H9 (cell line): ENCODE measurements at regions not wholly inside any gene's neighbourhood (a gene's known extent, or its start where the extent isn't known, plus 50 kb on each side); places are given as distances from the start of the nearest gene placed in this dataset.

Source experiments
- DNase-seq: peaks from one replicate; pipeline ENCODE4 v3.0.0-alpha.2; 2017
- H2AFZ ChIP-seq: one replicate; pipeline ENCODE4 v1.6.1; 2013; ENCODE audit warnings: mild to moderate bottlenecking, low read length, control low read depth, moderate library complexity
- H2AK5ac ChIP-seq: 2 replicates; pipeline ENCODE4 v1.6.1; 2013; ENCODE audit warnings: low read length, control low read depth, mixed read lengths; ENCODE audit not compliant: insufficient read length
- H2BK120ac ChIP-seq: one replicate; pipeline ENCODE4 v1.6.1; 2013; ENCODE audit warnings: low read depth, mild to moderate bottlenecking, low read length, control low read depth, inconsistent platforms; ENCODE audit not compliant: poor library complexity, severe bottlenecking
- H2BK12ac ChIP-seq: 2 replicates; pipeline ENCODE4 v1.6.1; 2013; ENCODE audit warnings: low read length, control low read depth, mixed read lengths, low read depth; ENCODE audit not compliant: insufficient read length
- H2BK15ac ChIP-seq: 2 replicates; pipeline ENCODE4 v1.6.1; 2013; ENCODE audit warnings: low read depth, low read length, control low read depth
- H2BK20ac ChIP-seq: one replicate; pipeline ENCODE4 v1.6.1; 2013; ENCODE audit warnings: low read depth, mild to moderate bottlenecking, low read length, control low read depth, inconsistent platforms; ENCODE audit not compliant: poor library complexity, severe bottlenecking
- H2BK5ac ChIP-seq: 2 replicates; pipeline ENCODE4 v1.6.1; 2013; ENCODE audit warnings: low read length, control low read depth, mixed read lengths; ENCODE audit not compliant: insufficient read length
- H3K14ac ChIP-seq: 2 replicates; pipeline ENCODE4 v1.6.1; 2013; ENCODE audit warnings: low read length, control low read depth; ENCODE audit not compliant: insufficient read depth
- H3K18ac ChIP-seq: 2 replicates; pipeline ENCODE4 v1.6.1; 2013; ENCODE audit warnings: low read depth, mild to moderate bottlenecking, mixed read lengths, low read length, control low read depth; ENCODE audit not compliant: insufficient read length
- H3K23ac ChIP-seq: 2 replicates; pipeline ENCODE4 v1.6.1; 2013; ENCODE audit warnings: low read length, control low read depth, mixed read lengths, low read depth; ENCODE audit not compliant: insufficient read length
- H3K23me2 ChIP-seq: 2 replicates; pipeline ENCODE4 v1.6.1; 2013; ENCODE audit warnings: low read depth, mild to moderate bottlenecking, mixed read lengths, low read length, control low read depth; ENCODE audit not compliant: insufficient read length, poor library complexity, severe bottlenecking
- H3K27ac ChIP-seq: 2 replicates; pipeline ENCODE4 v1.5.1; 2013; ENCODE audit warnings: low read length, control low read depth, mixed read lengths, low read depth; ENCODE audit not compliant: insufficient read length
- H3K27me3 ChIP-seq: 2 replicates; pipeline ENCODE4 v1.6.1; 2013; ENCODE audit warnings: low read length, control low read depth, inconsistent platforms; ENCODE audit not compliant: insufficient read depth
- H3K4ac ChIP-seq: 2 replicates; pipeline ENCODE4 v1.6.1; 2013; ENCODE audit warnings: low read depth, mild to moderate bottlenecking, control low read depth, inconsistent platforms, low read length, moderate library complexity
- H3K4me1 ChIP-seq: 2 replicates; pipeline ENCODE4 v1.6.1; 2013; ENCODE audit warnings: low read length, control low read depth, inconsistent platforms; ENCODE audit not compliant: insufficient read depth
- H3K4me2 ChIP-seq: 2 replicates; pipeline ENCODE4 v1.6.1; 2013; ENCODE audit warnings: low read length, control low read depth, mixed read lengths; ENCODE audit not compliant: insufficient read length, insufficient read depth
- H3K56ac ChIP-seq: 2 replicates; pipeline ENCODE4 v1.6.1; 2013; ENCODE audit warnings: low read depth, mild to moderate bottlenecking, mixed read lengths, low read length, control low read depth; ENCODE audit not compliant: insufficient read length
- H3K79me1 ChIP-seq: 2 replicates; pipeline ENCODE4 v1.6.1; 2013; ENCODE audit warnings: low read depth, mild to moderate bottlenecking, moderate library complexity, low read length, control low read depth, inconsistent platforms; ENCODE audit not compliant: insufficient read depth, poor library complexity, severe bottlenecking
- H3K79me2 ChIP-seq: 2 replicates; pipeline ENCODE4 v1.6.1; 2013; ENCODE audit warnings: low read length, control low read depth, inconsistent platforms; ENCODE audit not compliant: insufficient read depth
- H3K9ac ChIP-seq: 2 replicates; pipeline ENCODE4 v1.6.1; 2013; ENCODE audit warnings: low read length, control low read depth, mixed read lengths; ENCODE audit not compliant: insufficient read length; ENCODE audit errors: extremely low read depth
- H3K9me3 ChIP-seq: one replicate; pipeline ENCODE4 v1.6.1; 2013; ENCODE audit warnings: low read depth, low read length, inconsistent platforms; ENCODE audit not compliant: control insufficient read depth
- H3T11ph ChIP-seq: one replicate; pipeline ENCODE4 v1.6.1; 2013; ENCODE audit warnings: mild to moderate bottlenecking, low read length, control low read depth, inconsistent platforms
- H4K20me1 ChIP-seq: one replicate; pipeline ENCODE4 v1.6.1; 2013; ENCODE audit not compliant: control insufficient read depth, insufficient read length, insufficient read depth
- H4K5ac ChIP-seq: 2 replicates; pipeline ENCODE4 v1.6.1; 2013; ENCODE audit warnings: low read depth, mild to moderate bottlenecking, mixed read lengths, low read length, control low read depth; ENCODE audit not compliant: insufficient read length
- H4K8ac ChIP-seq: replicated peaks from 2 replicates; pipeline ENCODE4 v1.6.1; 2013; ENCODE audit warnings: low read length, control low read depth, mixed read lengths, low read depth; ENCODE audit not compliant: insufficient read length
- H4K91ac ChIP-seq: 2 replicates; pipeline ENCODE4 v1.6.1; 2013; ENCODE audit warnings: low read depth, mild to moderate bottlenecking, moderate library complexity, mixed read lengths, low read length, control low read depth; ENCODE audit not compliant: insufficient read length
- H3K27ac Mint-ChIP-seq, 3 experiments: 2 replicates in 2 of 3; 3 replicates in 1 of 3; pipeline ENCODE4 v1.8.0; 2020 to 2021; ENCODE audit warnings: mixed read lengths in 3 of 3, mild to moderate bottlenecking in 1 of 3, moderate library complexity in 1 of 3
- H3K27me3 Mint-ChIP-seq: 2 replicates; pipeline ENCODE4 v1.8.0; 2021; ENCODE audit warnings: low read depth, mild to moderate bottlenecking, moderate library complexity, mixed read lengths
- H3K36me3 Mint-ChIP-seq, 3 experiments: 2 replicates in 2 of 3; 3 replicates in 1 of 3; pipeline ENCODE4 v1.8.0; 2020 to 2021; ENCODE audit warnings: low read depth in 3 of 3, mixed read lengths in 3 of 3; ENCODE audit not compliant: insufficient read depth in 1 of 3
- H3K4me1 Mint-ChIP-seq, 2 experiments: 2 replicates each; pipeline ENCODE4 v1.8.0; 2020; ENCODE audit warnings: mixed read lengths in 2 of 2
- H3K4me3 Mint-ChIP-seq, 2 experiments: 2 replicates in 1 of 2; 3 replicates in 1 of 2; pipeline ENCODE4 v1.8.0; 2020 to 2021; ENCODE audit warnings: mild to moderate bottlenecking in 2 of 2, mixed read lengths in 2 of 2, moderate library complexity in 1 of 2
- H3K9me3 Mint-ChIP-seq, 2 experiments: 2 replicates in 1 of 2; 3 replicates in 1 of 2; pipeline ENCODE4 v1.8.0; 2020; ENCODE audit warnings: mild to moderate bottlenecking in 2 of 2, mixed read lengths in 2 of 2, moderate library complexity in 1 of 2
- WGBS: extraction: QIAGEN DNeasy Blood & Tissue Kit; methylation state at CpG from one replicate; pipeline ENCODE4 v1.1.7; 2013; ENCODE audit warnings: missing lambda C conversion rate, low lambda C conversion rate, mixed read lengths; ENCODE audit not compliant: insufficient read length; ENCODE audit errors: extremely low coverage; 5-methylcytosine and 5-hydroxymethylcytosine counted together
- TF ChIP-seq, protein P1 (sequence below): fragments of 200-600 bp; sonication (generic); conservative IDR thresholded peaks from 3 replicates; pipeline ENCODE4 v1.8.0; 2021; ENCODE audit warnings: antibody characterized with exemption, mild to moderate bottlenecking

GRCh38 chr20:60764771-60765170 lies 487.3 kb upstream of the CDH4 start:
- Histone ChIP-seq H3K14ac (no peak overlapping the region), H3K79me2 (no peaks in the 10 kb centered on the region), H4K91ac (no peak overlapping the region), H3K4me1 (no peaks in the 10 kb centered on the region; the same call in 1 of the 2 replicates), H3K27me3 (no peaks in the 10 kb centered on the region), H3K4me2 (no peak overlapping the region), H3K9ac (no peak overlapping the region), H3K27ac (no peak overlapping the region), H4K5ac (no peak overlapping the region), H2BK12ac (no peak overlapping the region), H2BK20ac (no peak overlapping the region), H3K4ac (no peak overlapping the region), H3K9me3 (no peaks in the 10 kb centered on the region), H2AK5ac (no peak overlapping the region), H4K8ac (no peak overlapping the region), H2BK120ac (no peak overlapping the region), H2BK5ac (no peak overlapping the region), H4K20me1 (no peaks in the 10 kb centered on the region), H3K23me2 (no peaks in the 10 kb centered on the region), H3K18ac (no peak overlapping the region), H3K23ac (no peak overlapping the region), H3K79me1 (no peaks in the 10 kb centered on the region), H3T11ph (no peak overlapping the region), H2BK15ac (no peak overlapping the region), H2AFZ (no peak overlapping the region), H3K56ac (no peak overlapping the region)
- Mint-ChIP-seq H3K27ac (no peak overlapping the region), H3K9me3 (peaks cover 0 to 8% of the 10 kb centered on the region in 2 experiments; a peak in 2 of 5 replicates), H3K4me1 (no peaks in the 10 kb centered on the region; a peak in 1 of 4 replicates), H3K4me3 (no peak overlapping the region), H3K27me3 (peaks cover 10% of the 10 kb centered on the region), H3K36me3 (peaks cover 0 to 5% (median 0%) of the 10 kb centered on the region in 3 experiments; a peak in 3 of 7 replicates)
- TF ChIP-seq, protein P1, sequence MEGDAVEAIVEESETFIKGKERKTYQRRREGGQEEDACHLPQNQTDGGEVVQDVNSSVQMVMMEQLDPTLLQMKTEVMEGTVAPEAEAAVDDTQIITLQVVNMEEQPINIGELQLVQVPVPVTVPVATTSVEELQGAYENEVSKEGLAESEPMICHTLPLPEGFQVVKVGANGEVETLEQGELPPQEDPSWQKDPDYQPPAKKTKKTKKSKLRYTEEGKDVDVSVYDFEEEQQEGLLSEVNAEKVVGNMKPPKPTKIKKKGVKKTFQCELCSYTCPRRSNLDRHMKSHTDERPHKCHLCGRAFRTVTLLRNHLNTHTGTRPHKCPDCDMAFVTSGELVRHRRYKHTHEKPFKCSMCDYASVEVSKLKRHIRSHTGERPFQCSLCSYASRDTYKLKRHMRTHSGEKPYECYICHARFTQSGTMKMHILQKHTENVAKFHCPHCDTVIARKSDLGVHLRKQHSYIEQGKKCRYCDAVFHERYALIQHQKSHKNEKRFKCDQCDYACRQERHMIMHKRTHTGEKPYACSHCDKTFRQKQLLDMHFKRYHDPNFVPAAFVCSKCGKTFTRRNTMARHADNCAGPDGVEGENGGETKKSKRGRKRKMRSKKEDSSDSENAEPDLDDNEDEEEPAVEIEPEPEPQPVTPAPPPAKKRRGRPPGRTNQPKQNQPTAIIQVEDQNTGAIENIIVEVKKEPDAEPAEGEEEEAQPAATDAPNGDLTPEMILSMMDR: no peak
- no CpG with 5 or more reads among the region's 9 CpGs for WGBS
- DNase-seq: no peak
